ENCODE measurements at regions not wholly inside any gene's neighbourhood (a gene's known extent, or its start where the extent isn't known, plus 50 kb on each side); places are given as distances from the start of the nearest gene placed in this dataset.

GRCh38 chr5:115022303-115022702, 147.4 kb downstream of the TRIM36 start:
- no peak overlapping the region for H3K27ac ChIP-seq
- H3K4me1 ChIP-seq = no peaks in the 10 kb centered on the region
- H3K4me3 ChIP-seq = no peak overlapping the region
- intact Hi-C loops (cut with DNase I; ENCODE audit: low total_unique reads) = no loop called here
- TF ChIP-seq, protein P1, sequence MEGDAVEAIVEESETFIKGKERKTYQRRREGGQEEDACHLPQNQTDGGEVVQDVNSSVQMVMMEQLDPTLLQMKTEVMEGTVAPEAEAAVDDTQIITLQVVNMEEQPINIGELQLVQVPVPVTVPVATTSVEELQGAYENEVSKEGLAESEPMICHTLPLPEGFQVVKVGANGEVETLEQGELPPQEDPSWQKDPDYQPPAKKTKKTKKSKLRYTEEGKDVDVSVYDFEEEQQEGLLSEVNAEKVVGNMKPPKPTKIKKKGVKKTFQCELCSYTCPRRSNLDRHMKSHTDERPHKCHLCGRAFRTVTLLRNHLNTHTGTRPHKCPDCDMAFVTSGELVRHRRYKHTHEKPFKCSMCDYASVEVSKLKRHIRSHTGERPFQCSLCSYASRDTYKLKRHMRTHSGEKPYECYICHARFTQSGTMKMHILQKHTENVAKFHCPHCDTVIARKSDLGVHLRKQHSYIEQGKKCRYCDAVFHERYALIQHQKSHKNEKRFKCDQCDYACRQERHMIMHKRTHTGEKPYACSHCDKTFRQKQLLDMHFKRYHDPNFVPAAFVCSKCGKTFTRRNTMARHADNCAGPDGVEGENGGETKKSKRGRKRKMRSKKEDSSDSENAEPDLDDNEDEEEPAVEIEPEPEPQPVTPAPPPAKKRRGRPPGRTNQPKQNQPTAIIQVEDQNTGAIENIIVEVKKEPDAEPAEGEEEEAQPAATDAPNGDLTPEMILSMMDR (IDR thresholded peaks at IDR 0.05) = no peak
- DNase-seq = no peak
- H3K9me3 ChIP-seq = no peaks in the 10 kb centered on the region
- no peaks in the 10 kb centered on the region for H3K36me3 ChIP-seq
- H3K27me3 ChIP-seq = no peaks in the 10 kb centered on the region

DNA sequence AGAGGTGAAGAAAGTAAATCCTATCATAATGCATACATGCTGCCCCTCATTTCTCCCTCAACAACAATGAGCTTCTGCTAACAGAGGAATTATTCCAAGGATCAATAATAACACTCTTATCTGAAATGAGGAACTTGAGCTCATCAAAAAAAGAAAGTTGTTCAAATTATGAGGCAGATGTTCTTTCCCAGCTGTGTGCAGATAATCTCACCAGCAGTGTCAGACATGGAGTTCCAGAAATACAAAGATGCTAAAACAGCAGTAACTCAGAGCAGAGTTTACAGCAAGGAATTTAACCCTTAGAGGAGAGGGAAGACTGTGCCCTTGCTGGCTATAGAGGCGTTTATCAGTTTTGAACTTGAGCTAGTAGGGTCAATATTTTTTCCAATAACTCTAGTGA, 153.1 kb downstream of the TRIM36 start:
- intact Hi-C loops (cut with DNase I; ENCODE audit: low total_unique reads) = no loop called here
- TF ChIP-seq, protein P1 (IDR thresholded peaks at IDR 0.05) = no peak
- H3K4me3 ChIP-seq = no peak overlapping the region
- H3K27ac ChIP-seq = no peak overlapping the region
- H3K36me3 ChIP-seq = no peaks in the 10 kb centered on the region
- H3K9me3 ChIP-seq = no peaks in the 10 kb centered on the region
- H3K27me3 ChIP-seq = no peaks in the 10 kb centered on the region
- no peaks in the 10 kb centered on the region for H3K4me1 ChIP-seq
- no peak for DNase-seq

DNA sequence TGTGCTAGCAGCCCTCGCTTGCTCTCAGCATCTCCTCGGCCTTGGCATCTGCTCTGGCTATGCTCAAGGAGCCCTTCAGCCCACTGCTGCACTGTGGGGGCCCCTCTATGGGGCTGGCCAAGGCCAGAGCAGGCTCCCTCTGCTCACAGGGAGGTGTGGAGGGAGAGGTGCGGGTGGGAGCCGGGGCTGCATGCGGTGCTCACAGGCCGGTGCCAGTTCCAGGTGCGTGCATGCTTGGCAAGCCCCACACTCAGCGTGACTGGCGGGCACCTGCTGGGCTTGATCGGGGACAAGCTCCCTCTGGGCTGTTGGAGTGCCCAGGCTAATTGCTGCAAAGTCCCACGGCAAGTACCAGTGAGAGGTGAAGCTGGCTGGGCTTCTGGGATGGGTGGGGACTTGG, 170.5 kb downstream of the TRIM36 start:
- H3K4me1 ChIP-seq = no peaks in the 10 kb centered on the region
- H3K4me3 ChIP-seq = no peak overlapping the region
- no peaks in the 10 kb centered on the region for H3K36me3 ChIP-seq
- TF ChIP-seq, protein P1 (IDR thresholded peaks at IDR 0.05) = no peak
- intact Hi-C loops (cut with DNase I; ENCODE audit: low total_unique reads) = no loop called here
- no peaks in the 10 kb centered on the region for H3K9me3 ChIP-seq
- DNase-seq = no peak
- H3K27me3 ChIP-seq = no peaks in the 10 kb centered on the region
- H3K27ac ChIP-seq = no peak overlapping the region

DNA sequence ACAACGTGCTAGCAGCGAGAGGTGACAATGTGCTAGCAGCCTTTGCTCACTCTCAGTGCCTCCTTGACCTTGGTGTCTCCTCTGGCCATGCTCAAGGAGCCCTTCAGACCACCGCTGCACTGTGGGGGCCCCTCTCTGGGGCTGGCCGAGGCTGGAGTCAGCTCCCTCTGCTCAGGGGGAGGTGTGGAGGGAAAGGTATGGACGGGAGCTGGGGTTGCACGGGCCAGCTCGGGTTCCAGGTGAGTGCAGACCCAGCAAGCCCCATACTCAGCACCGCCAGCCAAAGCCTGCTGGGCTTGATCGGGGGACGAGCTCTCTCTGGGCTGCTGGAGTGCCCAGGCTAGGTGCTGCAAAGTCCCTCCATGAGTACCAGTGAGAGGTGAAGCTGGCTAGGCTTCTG, 180.2 kb downstream of the TRIM36 start:
- intact Hi-C loops (cut with DNase I; ENCODE audit: low total_unique reads) = no loop called here
- no peaks in the 10 kb centered on the region for H3K27me3 ChIP-seq
- no peaks in the 10 kb centered on the region for H3K4me1 ChIP-seq
- H3K9me3 ChIP-seq = no peaks in the 10 kb centered on the region
- DNase-seq = no peak
- H3K27ac ChIP-seq = no peak overlapping the region
- no peaks in the 10 kb centered on the region for H3K36me3 ChIP-seq
- no peak overlapping the region for H3K4me3 ChIP-seq
- TF ChIP-seq, protein P1 (IDR thresholded peaks at IDR 0.05) = no peak

- no peak overlapping the region for H3K27ac ChIP-seq
- H3K9me3 ChIP-seq = no peaks in the 10 kb centered on the region
- no peak for DNase-seq
- no peak overlapping the region for H3K4me3 ChIP-seq
- H3K27me3 ChIP-seq = no peaks in the 10 kb centered on the region
- TF ChIP-seq, protein P1 (IDR thresholded peaks at IDR 0.05) = no peak
- no peaks in the 10 kb centered on the region for H3K36me3 ChIP-seq
- intact Hi-C loops (cut with DNase I; ENCODE audit: low total_unique reads) = no loop called here
- H3K4me1 ChIP-seq = no peaks in the 10 kb centered on the region
Measured at GRCh38 chr5:114988096-114988495, 181.6 kb downstream of the TRIM36 start.

- no peak for DNase-seq
- H3K36me3 ChIP-seq = no peaks in the 10 kb centered on the region
- H3K4me1 ChIP-seq = no peaks in the 10 kb centered on the region
- intact Hi-C loops (cut with DNase I; ENCODE audit: low total_unique reads) = no loop called here
- no peaks in the 10 kb centered on the region for H3K9me3 ChIP-seq
- H3K4me3 ChIP-seq = no peak overlapping the region
- TF ChIP-seq, protein P1 (IDR thresholded peaks at IDR 0.05) = no peak
- no peak overlapping the region for H3K27ac ChIP-seq
- no peaks in the 10 kb centered on the region for H3K27me3 ChIP-seq
Measured at GRCh38 chr5:114984796-114985195, 184.9 kb downstream of the TRIM36 start.
